GM12874 (cell line): ENCODE measurements at regions not wholly inside any gene's neighbourhood (a gene's known extent, or its start where the extent isn't known, plus 50 kb on each side); places are given as distances from the start of the nearest gene placed in this dataset.

Experiments
- CTCF ChIP-seq: IDR thresholded peaks from 2 replicates; pipeline ENCODE4 v1.5.1; 2011; ENCODE audit warnings: low read depth, mild to moderate bottlenecking, control low read depth, low read length, moderate library complexity; ENCODE audit not compliant: insufficient read depth

- peak; percentile 95 for TF ChIP-seq CTCF
Observed at GRCh38 chr10:123559066-123559822, 106.9 kb upstream of the GPR26 start.

- no peak for TF ChIP-seq CTCF
Observed at GRCh38 chr10:123559823-123560092, 106.4 kb upstream of the GPR26 start.

GRCh38 chr10:123560301-123561140 is 105.6 kb upstream of the GPR26 start:
- no peak for TF ChIP-seq CTCF

- TF ChIP-seq CTCF = no peak
Observed at GRCh38 chr10:123561141-123561440, 105.1 kb upstream of the GPR26 start.

- TF ChIP-seq CTCF = no peak
Observed at GRCh38 chr10:123562387-123562786, 103.8 kb upstream of the GPR26 start.

GRCh38 chr10:123562811-123563580 is 103.2 kb upstream of the GPR26 start:
- TF ChIP-seq CTCF = no peak

GRCh38 chr10:123563581-123563855 is 102.6 kb upstream of the GPR26 start:
- TF ChIP-seq CTCF = no peak
